ENCODE measurements at regions not wholly inside any gene's neighbourhood (a gene's known extent, or its start where the extent isn't known, plus 50 kb on each side); places are given as distances from the start of the nearest gene placed in this dataset.

DNA sequence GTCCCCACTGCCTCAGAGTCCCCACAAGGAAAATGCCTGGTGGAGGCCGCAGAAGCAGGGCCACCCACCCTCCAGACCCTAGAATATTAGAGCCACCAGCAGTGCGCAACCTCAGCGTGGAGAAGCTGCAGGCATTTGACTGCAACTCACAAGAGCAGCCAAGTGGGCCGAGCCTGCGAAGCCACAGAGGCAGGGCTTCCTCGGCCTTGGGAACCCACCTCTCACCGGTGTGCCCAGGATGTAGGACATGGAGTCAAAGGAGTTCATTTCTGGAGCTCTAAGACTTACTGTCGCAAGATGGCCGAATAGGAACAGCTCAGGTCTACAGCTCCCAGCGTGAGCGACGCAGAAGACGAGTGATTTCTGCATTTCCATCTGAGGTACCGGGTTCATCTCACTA is 397.9 kb upstream of the PIK3R1 start:
- peaks cover 9% of the 10 kb centered on the region for H3K4me1 ChIP-seq (ENCODE audit: control insufficient read depth, insufficient read depth, low read length, unreplicated experiment)
- no peaks in the 10 kb centered on the region for H3K36me3 ChIP-seq (ENCODE audit: insufficient read depth, low read length)
- no peaks in the 10 kb centered on the region for H3K79me2 ChIP-seq (ENCODE audit: control insufficient read depth, insufficient read depth, low read length, unreplicated experiment)
- no peak overlapping the region for H3K4me3 ChIP-seq (ENCODE audit: low read depth, low read length)
- no peak overlapping the region for H3K27ac ChIP-seq (ENCODE audit: low read depth, low read length)
- no peak overlapping the region for H2AFZ ChIP-seq (ENCODE audit: low read length, unreplicated experiment)
- H3K27me3 ChIP-seq (ENCODE audit: insufficient read depth, low read length) = no peaks in the 10 kb centered on the region

DNA sequence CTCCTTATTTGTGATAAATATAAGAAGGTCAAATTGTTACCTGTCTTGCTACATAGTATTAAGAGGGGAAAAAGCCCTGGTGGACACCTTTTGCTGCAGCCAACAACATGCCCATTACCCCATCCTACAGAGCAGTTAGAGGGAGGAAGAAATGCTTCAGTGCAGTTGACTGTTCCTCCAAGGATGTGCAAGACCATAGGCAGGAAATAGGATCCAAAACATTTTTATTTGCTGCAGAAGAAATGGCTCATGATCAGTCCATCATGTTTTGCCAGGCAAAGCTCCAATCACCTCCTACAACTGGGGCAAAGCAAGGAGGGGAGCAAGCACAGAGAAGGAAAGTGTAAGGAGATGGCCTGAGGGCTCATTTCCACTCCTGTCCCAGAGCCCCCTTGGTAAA is 399.1 kb upstream of the PIK3R1 start:
- Histone ChIP-seq H2AFZ (ENCODE audit: low read length, unreplicated experiment) (no peak overlapping the region), H3K4me3 (ENCODE audit: low read depth, low read length) (no peak overlapping the region), H3K27ac (ENCODE audit: low read depth, low read length) (0 out of 2 replicates have a peak overlapping the region, but pooled peaks have one; percentile 2), H3K4me1 (ENCODE audit: control insufficient read depth, insufficient read depth, low read length, unreplicated experiment) (peaks cover 9% of the 10 kb centered on the region), H3K79me2 (ENCODE audit: control insufficient read depth, insufficient read depth, low read length, unreplicated experiment) (no peaks in the 10 kb centered on the region), H3K36me3 (ENCODE audit: insufficient read depth, low read length) (no peaks in the 10 kb centered on the region), H3K27me3 (ENCODE audit: insufficient read depth, low read length) (no peaks in the 10 kb centered on the region)

DNA sequence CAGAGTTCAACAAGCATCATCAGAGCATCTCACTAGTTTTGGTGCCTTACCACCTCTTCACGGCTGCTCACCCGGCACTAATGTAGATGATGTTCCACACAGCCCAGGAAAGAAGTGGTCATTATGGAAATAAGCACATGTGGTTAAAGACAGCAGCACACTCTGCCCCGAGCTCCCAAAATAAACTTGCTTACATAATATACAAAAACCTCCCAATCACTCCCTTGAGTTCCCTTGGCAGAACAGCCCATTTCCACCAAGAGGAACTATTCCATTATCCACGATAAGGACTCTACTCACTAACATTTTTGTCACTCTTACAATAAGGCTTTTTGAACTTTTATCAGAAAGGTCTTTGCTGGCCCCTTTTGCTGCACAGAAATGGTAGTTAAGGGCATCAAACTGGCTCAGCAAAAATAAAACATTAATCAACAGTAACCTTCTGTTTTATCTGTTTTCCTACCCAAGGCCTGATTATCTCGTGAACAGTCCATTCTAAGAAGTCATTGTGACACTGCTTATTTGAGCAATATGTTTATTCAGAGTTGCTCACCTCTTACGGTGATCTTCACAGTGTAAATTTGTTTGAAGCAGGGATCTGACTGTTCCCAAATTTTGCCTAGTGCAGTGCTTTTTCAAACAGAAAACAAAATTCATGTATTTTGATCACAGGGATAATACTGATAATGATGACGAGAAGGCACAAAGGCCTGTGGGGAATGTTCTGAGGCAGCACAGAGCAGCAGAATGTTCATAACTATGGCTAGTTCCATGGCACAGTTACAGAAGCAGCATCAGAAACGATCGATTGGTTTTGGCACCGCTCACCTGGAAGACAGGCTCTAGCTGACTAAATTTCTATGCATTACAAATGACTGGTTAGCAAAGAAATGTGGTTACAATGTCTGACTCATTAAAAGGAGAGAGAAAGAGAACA is 399.8 kb upstream of the PIK3R1 start:
- Histone ChIP-seq H3K4me1 (ENCODE audit: control insufficient read depth, insufficient read depth, low read length, unreplicated experiment) (peaks cover 9% of the 10 kb centered on the region), H3K27me3 (ENCODE audit: insufficient read depth, low read length) (no peaks in the 10 kb centered on the region), H3K27ac (ENCODE audit: low read depth, low read length) (no peak overlapping the region), H3K79me2 (ENCODE audit: control insufficient read depth, insufficient read depth, low read length, unreplicated experiment) (no peaks in the 10 kb centered on the region), H3K4me3 (ENCODE audit: low read depth, low read length) (no peak overlapping the region), H3K36me3 (ENCODE audit: insufficient read depth, low read length) (no peaks in the 10 kb centered on the region), H2AFZ (ENCODE audit: low read length, unreplicated experiment) (no peak overlapping the region)

DNA sequence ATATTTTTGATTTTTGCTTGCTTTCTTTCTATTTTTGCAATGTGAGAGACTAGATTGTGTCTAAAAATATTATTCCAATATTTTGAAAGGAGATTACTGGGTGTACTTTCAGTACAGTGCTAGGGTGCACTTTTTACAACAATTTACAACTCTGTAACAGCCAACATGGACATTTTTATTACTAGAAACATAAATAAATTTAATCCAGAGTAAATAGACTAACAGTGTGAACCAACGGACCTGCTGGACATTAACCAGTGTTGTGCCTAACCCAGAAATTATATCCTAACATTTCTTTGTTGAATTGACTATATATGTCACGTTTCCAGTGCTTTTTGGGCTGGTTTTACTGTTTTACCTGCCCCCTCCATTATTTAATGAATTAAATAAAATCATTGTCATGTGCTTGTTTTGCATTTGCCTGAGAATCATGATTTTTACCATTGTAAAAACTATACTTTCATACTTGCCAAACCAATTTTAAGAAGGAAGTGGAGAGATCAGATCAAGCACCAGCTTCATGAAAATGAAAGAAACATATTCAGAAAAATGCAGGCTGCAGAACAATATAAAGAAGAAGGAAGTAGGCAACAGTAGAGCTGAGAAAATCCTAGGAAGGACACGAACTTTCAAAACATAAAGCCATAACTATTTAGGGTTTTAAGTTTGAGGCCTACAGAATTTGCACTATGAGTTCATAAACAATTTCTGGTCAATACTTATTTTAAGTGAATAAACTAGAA is 400.8 kb upstream of the PIK3R1 start:
- H3K4me1 ChIP-seq (ENCODE audit: control insufficient read depth, insufficient read depth, low read length, unreplicated experiment) = peaks cover 9% of the 10 kb centered on the region
- no peak overlapping the region for H2AFZ ChIP-seq (ENCODE audit: low read length, unreplicated experiment)
- H3K27ac ChIP-seq (ENCODE audit: low read depth, low read length) = no peak overlapping the region
- H3K4me3 ChIP-seq (ENCODE audit: low read depth, low read length) = no peak overlapping the region
- no peaks in the 10 kb centered on the region for H3K79me2 ChIP-seq (ENCODE audit: control insufficient read depth, insufficient read depth, low read length, unreplicated experiment)
- H3K27me3 ChIP-seq (ENCODE audit: insufficient read depth, low read length) = no peaks in the 10 kb centered on the region
- H3K36me3 ChIP-seq (ENCODE audit: insufficient read depth, low read length) = no peaks in the 10 kb centered on the region

DNA sequence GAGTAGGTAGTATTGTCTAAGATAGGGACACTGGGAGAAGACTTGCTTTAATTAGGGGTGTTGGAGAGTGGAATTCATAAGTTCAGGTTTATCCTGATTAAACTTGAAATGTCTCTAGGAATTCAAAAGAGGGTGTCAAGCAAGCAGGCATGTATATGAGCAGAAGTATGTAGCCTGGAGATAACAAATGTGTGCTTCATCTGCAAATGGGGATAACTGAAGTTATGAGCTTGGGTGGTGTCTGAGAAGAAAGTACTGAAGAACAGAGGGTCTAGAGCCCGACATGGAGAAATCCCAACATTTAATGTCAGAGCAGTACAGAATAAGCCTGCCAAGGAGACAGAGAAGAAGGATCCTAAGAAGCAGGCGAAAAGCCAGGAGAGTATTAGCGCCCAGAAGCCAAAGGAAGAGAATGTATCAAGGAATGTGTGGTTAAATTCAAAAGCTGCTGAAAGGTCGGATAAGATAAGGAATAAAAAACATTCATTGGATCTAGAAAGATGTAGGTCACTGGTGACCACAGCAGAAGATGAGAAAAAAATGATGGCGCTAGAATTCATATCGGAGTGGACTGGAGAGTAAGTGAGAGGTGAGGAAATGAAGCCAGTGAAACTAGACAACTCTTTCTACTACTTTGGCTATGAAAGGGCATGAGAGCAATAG is 401.5 kb upstream of the PIK3R1 start:
- Histone ChIP-seq H3K27ac (ENCODE audit: low read depth, low read length) (no peak overlapping the region), H3K27me3 (ENCODE audit: insufficient read depth, low read length) (no peaks in the 10 kb centered on the region), H3K4me1 (ENCODE audit: control insufficient read depth, insufficient read depth, low read length, unreplicated experiment) (peaks cover 9% of the 10 kb centered on the region), H2AFZ (ENCODE audit: low read length, unreplicated experiment) (no peak overlapping the region), H3K36me3 (ENCODE audit: insufficient read depth, low read length) (no peaks in the 10 kb centered on the region), H3K4me3 (ENCODE audit: low read depth, low read length) (no peak overlapping the region), H3K79me2 (ENCODE audit: control insufficient read depth, insufficient read depth, low read length, unreplicated experiment) (no peaks in the 10 kb centered on the region)

DNA sequence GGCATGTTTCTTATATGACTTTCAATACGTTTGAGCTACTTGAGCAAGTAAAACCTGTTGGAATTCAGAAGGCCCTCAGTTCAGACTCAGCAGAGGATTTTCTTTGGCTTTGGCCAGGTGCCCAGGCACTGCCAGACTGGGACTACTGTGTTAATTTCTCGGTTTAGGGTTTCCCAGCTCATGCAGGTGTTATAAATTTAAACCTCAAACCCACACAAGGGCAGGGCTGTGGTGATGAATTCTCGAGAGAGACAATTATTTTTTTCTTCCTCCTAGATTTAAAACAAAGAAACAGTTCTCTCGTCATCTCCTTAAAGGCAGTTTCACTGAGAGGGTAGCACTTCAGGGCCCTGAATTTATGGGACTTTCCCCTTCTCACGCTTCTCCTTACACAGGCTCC is 406.0 kb upstream of the PIK3R1 start:
- Histone ChIP-seq H3K4me3 (ENCODE audit: low read depth, low read length) (no peak overlapping the region), H3K4me1 (ENCODE audit: control insufficient read depth, insufficient read depth, low read length, unreplicated experiment) (no peaks in the 10 kb centered on the region), H2AFZ (ENCODE audit: low read length, unreplicated experiment) (no peak overlapping the region), H3K27me3 (ENCODE audit: insufficient read depth, low read length) (no peaks in the 10 kb centered on the region), H3K79me2 (ENCODE audit: control insufficient read depth, insufficient read depth, low read length, unreplicated experiment) (no peaks in the 10 kb centered on the region), H3K27ac (ENCODE audit: low read depth, low read length) (no peak overlapping the region), H3K36me3 (ENCODE audit: insufficient read depth, low read length) (no peaks in the 10 kb centered on the region)

DNA sequence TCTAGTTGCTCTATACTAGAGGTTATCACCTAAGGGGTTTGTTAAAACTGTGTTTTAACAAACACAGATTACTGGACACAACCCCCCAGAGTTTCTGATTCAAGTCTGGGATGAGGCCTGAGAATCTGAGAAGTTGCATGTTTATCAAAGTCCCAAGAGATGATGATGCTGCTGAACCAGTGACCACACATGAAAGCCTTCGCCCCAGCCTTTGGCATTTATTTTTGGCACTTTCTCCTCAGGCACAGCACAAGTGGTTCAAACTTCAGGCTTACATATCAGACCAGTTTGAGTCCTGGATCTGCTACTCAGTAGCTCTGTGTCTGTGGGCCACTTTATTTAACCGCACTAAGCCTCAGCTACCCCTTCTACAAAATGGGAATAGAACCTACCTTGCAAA is 407.2 kb upstream of the PIK3R1 start:
- Histone ChIP-seq H2AFZ (ENCODE audit: low read length, unreplicated experiment) (no peak overlapping the region), H3K27me3 (ENCODE audit: insufficient read depth, low read length) (no peaks in the 10 kb centered on the region), H3K36me3 (ENCODE audit: insufficient read depth, low read length) (no peaks in the 10 kb centered on the region), H3K27ac (ENCODE audit: low read depth, low read length) (no peak overlapping the region), H3K4me1 (ENCODE audit: control insufficient read depth, insufficient read depth, low read length, unreplicated experiment) (no peaks in the 10 kb centered on the region), H3K4me3 (ENCODE audit: low read depth, low read length) (no peak overlapping the region), H3K79me2 (ENCODE audit: control insufficient read depth, insufficient read depth, low read length, unreplicated experiment) (no peaks in the 10 kb centered on the region)

DNA sequence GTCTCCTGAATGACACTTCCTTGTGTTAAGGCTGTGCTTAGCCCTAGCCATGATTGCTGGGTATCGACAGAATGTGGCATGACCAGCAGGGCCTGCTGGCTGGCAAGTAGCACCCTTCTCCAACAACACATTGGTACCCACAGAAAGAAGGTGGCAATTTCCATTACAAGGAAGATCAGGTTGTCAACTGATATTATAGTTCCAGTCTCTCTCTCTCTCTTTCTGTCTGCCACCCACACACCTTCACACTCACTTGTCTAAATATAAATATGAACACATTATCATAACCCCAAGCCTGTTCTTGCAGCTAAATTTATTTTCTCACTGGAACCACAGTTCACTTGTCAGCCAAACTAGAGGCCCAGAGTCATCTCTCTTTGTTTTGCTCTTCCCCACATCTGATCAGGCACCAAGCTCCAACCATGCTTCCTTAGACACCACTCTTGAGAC is 408.1 kb upstream of the PIK3R1 start:
- Histone ChIP-seq H3K36me3 (ENCODE audit: insufficient read depth, low read length) (no peaks in the 10 kb centered on the region), H3K27me3 (ENCODE audit: insufficient read depth, low read length) (no peaks in the 10 kb centered on the region), H3K79me2 (ENCODE audit: control insufficient read depth, insufficient read depth, low read length, unreplicated experiment) (no peaks in the 10 kb centered on the region), H3K27ac (ENCODE audit: low read depth, low read length) (no peak overlapping the region), H2AFZ (ENCODE audit: low read length, unreplicated experiment) (no peak overlapping the region), H3K4me1 (ENCODE audit: control insufficient read depth, insufficient read depth, low read length, unreplicated experiment) (no peaks in the 10 kb centered on the region), H3K4me3 (ENCODE audit: low read depth, low read length) (no peak overlapping the region)

DNA sequence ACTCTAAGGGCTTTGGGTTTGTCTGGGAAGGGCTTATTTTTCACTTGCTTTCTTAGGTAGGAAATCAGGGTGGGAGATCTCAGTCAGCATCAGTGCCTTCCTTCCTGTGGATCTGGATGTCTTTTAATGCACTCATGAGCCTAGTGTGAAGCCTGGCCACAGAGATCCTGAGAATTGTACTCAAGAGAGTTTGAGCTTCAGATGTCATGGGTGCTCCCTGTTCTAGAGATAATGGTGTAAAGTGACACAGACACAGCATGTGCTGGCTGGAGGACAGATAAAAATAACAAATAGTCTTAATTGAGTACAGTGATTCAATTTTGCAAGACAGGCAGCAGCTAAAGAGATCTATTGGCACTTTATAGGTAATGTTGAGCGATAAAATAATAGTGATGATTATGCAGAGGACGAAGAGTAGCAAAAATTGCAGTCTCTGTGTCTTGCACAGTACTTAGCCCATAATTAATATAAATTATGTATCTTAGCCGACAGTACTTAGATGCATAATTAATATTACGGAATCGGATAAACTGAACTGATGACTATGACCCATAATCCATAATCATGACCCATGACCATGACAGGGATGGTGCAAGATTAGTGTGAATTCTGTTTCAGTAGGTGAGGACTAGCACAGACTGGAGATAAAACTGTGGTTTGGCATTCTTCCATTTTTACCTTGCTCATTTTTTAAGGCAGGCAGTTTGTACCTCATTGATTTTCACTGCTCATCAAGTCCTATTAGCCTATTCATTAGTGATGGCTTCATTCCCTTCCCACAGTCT is 408.7 kb upstream of the PIK3R1 start:
- Histone ChIP-seq H3K79me2 (ENCODE audit: control insufficient read depth, insufficient read depth, low read length, unreplicated experiment) (no peaks in the 10 kb centered on the region), H3K27me3 (ENCODE audit: insufficient read depth, low read length) (no peaks in the 10 kb centered on the region), H3K27ac (ENCODE audit: low read depth, low read length) (no peak overlapping the region), H2AFZ (ENCODE audit: low read length, unreplicated experiment) (no peak overlapping the region), H3K4me1 (ENCODE audit: control insufficient read depth, insufficient read depth, low read length, unreplicated experiment) (no peaks in the 10 kb centered on the region), H3K4me3 (ENCODE audit: low read depth, low read length) (no peak overlapping the region), H3K36me3 (ENCODE audit: insufficient read depth, low read length) (no peaks in the 10 kb centered on the region)
